ENCODE measurements at regions not wholly inside any gene's neighbourhood (a gene's known extent, or its start where the extent isn't known, plus 50 kb on each side); places are given as distances from the start of the nearest gene placed in this dataset.

GRCh38 chr13:80100636-80101035, 240.3 kb downstream of the SPRY2 start:
- no peak for TF ChIP-seq POLR2A (IDR thresholded peaks at IDR 0.05; ENCODE audit: low read depth, low read length)
- TF ChIP-seq CTCF (IDR thresholded peaks at IDR 0.05 in 2 of 3, conservative IDR thresholded peaks at IDR 0.05 in 1 of 3; ENCODE audit: control insufficient read depth in 2 of 3, extremely low read depth in 1 of 3, insufficient read depth in 1 of 3, low read depth in 3 of 3, low read length in 3 of 3) = no peak
- no peak for TF ChIP-seq SMAD1 (IDR thresholded peaks at IDR 0.05; ENCODE audit: low read depth, partially characterized antibody)
- TF ChIP-seq NFYB (IDR thresholded peaks at IDR 0.05; ENCODE audit: insufficient read depth, low read depth, low read length) = no peak
- no peak for TF ChIP-seq RAD21 (IDR thresholded peaks at IDR 0.05; ENCODE audit: insufficient read depth, low read depth, low read length)
- TF ChIP-seq ZBED1 (IDR thresholded peaks at IDR 0.05; ENCODE audit: borderline replicate concordance) = no peak
- no peak for TF ChIP-seq ATF3 (IDR thresholded peaks at IDR 0.05; ENCODE audit: borderline replicate concordance, extremely low read depth, low read depth, low read length)
- TF ChIP-seq MAX (IDR thresholded peaks at IDR 0.05; ENCODE audit: low read depth, low read length) = no peak

Measured in GM12878 (cell line).